HG02642 (cell line): ENCODE measurements at regions not wholly inside any gene's neighbourhood (a gene's known extent, or its start where the extent isn't known, plus 50 kb on each side); places are given as distances from the start of the nearest gene placed in this dataset.

Source experiments
- ATAC-seq: cut with Tn5 transposase; IDR thresholded peaks from one replicate; pipeline ENCODE4 v1.9.1; 2021; ENCODE audit warnings: mild to moderate bottlenecking; ENCODE audit not compliant: unreplicated experiment, poor library complexity

DNA sequence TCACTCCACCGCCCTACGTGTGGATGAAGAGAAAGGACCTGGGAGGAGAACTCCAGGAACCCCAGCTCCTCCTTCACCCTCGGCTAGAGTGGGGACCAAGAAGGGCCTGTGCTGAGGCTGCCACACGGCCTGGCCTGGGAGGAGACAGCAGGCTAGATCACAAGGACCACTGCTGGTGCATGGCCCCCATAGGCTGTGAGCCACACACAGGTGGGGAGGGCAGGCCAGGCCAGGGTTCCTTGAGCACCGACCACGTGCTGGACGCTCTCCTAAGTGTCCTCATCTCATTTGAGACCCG lies 1392.4 kb downstream of the TBC1D22A start:
- ATAC-seq, result no peak

DNA sequence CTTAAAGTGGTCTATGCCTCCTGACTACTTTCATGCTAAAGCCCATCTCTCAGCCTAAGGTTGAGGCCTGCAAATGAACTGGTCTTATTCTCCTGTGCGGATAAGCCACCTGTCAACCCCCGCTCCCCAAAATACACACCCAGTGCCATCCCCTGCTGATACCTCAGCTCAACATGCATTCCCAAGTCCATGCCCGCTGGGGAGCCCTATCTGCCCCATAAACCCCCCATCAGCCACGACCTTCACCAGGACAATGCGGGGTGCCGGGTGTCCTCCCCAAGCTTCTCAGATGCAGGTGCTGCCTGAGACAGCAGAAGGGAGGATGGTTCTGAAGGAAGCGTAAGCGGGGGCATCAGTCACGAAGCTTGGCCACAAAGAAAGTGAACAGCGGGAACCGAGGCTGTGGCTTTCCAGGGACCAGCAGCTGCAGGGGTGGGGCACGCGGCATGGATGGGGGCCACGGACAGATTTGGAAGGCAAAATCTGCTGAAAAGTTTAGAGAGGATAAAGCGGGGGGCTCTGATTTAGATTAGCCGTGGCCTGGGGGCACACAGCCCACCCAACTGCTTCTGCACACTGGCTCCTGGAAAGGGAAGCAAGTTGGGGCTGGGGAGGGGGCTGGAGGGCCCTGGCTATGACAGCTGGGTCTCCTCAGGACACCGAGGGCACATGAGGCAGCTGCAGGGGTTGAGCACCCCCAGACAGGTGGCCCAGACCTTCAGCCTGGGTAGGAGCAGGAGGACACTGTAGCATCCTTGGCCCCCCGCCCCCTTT lies 1391.9 kb downstream of the TBC1D22A start:
- no peak for ATAC-seq

DNA sequence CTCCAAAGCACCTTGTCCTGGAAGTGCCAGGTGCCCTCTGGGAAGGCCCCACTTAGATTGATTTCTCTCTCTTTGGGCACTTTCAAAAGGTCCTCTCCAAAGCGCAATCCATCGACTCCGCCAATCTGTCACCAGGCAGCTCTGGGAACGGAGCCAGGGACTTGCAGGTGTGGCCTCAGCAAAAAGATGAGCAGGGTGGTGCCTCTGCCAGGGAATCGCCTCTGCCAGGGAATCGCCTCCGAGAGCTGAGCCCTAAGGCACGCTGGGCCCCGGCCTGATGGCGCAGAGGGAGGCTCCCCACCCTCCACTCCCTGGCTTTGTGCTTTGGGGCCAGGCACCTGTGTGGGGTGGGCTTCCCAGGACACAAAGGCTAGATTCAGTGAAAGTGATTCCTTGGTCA lies 1391.3 kb downstream of the TBC1D22A start:
- no peak for ATAC-seq

DNA sequence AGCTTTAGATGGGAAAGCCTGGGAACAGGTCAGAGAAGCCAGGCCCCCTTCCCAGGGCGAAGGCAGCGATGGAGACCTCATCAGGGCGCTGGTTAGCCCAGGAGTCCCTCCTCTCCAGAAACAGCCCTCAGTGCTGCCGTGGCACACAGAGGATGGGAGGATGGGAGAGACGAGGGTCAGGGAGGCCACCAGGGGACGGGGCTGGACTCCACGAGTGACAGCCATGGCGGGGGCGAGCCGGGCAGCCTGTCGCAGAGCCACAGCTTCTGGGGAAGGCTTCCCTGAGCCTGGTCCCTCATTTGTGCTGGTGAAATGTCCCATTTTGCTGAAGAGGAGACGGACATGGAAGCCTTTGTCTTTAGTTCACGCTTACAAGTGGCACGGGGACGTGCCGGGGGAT lies 1390.5 kb downstream of the TBC1D22A start:
- ATAC-seq, result no peak

DNA sequence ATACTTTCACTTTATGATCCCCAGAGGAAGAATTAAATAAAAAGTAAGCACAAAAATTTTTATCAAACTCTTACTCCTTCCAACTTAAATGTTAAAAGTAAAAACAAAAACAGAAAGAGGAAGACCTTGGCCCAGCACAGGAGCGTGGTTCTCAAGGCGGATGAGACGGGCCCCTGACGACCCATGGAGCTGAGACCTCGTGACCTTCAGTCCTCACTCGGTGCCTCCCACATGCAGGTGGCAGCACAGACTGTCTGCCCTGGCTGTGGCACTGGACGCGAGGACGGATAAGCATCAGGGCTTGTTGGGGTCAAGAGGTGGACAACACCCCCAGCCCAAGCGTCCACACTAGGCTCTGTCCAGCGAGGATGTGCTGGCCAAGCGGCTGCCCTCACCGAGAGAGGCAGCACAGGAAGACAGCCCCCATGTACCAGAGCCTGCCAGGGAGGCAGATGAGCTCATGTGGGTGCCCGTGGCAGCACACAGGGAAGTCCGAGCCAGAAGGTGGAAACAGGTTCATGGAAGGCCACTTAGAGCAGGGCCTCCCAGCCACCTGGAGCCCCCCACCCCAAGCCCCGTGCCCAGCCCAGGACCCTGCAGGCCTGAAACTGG lies 1389.8 kb downstream of the TBC1D22A start:
- no peak for ATAC-seq

DNA sequence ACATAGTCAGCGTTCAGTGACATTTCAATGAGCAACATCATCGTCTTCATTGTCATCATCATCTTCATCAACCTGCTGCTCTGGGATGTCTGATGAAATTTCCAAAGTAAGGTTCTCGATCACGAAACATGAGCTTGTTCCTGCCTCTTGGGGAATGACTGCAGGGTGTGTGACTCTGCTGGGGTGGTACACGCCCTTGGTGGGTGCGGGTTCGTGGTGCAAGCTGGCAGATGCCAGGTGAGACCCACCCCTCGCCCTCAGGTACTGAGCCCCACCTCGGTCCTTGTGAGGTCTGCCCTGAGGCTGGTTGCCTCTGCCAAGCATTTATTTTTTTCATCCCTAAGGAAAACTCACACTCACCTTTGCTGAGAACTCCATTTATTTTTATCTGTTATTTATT lies 1389.2 kb downstream of the TBC1D22A start:
- ATAC-seq, result no peak

DNA sequence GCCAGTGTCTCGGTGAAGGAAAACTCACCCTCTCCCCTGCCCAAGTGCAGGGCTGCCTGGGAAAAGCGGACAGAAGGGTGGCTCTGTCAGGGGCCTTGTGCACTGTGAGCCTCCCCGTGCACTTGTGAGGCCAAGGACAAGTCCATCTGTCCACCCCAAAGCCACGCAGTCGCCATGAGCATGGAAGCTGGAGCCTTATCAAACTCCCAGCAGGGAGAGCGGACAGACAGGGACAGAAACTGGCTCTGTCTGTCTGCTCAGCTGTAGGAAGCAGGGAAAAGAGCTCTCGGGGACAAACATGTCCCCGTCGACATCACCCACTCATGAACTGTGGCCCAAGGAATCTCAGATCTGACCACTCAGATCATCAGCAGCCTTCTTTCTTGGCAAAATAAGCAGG lies 1385.4 kb downstream of the TBC1D22A start:
- ATAC-seq, result no peak

DNA sequence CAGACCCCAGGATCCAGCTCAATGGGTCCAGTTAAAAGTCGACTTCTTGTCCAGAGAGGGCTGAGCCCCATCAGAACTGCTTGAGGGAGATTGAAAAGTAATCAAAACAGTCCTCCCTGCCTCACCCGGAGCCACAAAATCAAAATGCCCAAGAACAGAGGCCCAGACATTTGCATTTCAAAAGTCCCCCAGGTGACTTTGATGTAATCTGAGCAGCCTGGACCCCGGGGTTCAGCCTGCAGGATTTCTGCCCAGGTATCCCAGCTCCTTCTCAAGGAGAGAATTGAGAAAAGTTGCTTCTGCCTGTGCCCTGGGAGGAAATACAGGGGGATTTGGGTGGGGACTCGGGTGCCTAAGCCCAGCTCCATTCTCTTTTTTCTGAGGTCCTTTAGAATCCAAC lies 1385.0 kb downstream of the TBC1D22A start:
- no peak for ATAC-seq

DNA sequence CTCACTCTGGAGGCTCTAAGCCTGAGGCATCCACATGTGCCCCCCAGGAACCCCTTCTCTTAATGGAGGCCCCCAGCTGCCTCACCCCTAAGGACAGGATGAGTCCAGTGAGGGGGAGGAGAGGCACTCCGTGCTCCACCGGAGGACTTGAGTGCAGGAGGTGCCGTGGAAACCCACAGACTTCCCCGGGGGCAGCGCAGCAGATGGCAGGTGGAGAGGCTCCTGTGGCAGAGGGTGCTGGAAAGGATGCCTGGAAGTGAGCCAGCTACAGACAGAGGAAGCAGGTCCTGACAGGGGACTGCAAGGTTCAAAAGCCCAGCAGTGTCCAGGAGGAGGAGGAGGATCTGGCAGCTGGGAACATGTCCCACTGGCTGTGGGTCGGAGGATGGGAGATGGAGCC lies 1384.0 kb downstream of the TBC1D22A start:
- no peak for ATAC-seq

DNA sequence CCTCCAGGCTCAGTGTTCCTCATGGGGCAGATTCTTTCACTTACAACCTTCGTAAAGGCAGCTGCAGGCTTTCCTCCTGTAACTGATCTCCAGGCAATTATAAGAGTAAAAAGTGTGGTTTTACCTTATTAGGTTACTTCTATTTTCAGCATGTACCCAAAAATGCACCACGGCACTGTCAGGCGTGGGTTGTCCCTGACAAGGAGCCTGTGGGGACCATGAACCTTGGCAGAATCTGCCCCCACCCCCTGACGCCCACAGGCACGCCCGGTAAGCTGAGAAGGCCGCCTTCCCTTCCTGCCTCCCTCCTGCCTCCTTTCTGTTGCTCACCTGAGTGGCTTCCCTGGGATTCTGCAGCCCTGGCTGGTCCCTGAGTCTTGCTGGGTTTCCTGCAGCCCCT lies 1383.3 kb downstream of the TBC1D22A start:
- ATAC-seq, result no peak

DNA sequence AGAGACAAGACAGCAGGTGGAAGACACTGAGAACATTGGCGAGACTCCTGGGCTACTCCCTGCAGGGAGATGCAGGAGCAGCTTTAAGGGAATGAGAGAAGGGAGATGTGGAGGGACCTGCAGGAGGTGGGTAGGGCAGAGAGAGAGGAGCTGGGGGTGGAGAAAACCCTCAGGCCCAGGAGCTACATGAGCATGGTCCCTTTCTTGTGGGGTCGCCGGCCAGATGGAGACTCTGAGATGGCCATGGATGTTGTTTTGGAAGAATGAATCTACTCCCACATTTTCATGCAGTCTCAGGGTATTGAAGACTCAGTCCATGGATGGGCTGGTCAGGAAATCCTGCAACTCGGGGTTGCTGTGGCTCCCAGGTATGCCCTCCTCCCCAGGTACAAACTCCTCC lies 1381.9 kb downstream of the TBC1D22A start:
- ATAC-seq, result no peak

DNA sequence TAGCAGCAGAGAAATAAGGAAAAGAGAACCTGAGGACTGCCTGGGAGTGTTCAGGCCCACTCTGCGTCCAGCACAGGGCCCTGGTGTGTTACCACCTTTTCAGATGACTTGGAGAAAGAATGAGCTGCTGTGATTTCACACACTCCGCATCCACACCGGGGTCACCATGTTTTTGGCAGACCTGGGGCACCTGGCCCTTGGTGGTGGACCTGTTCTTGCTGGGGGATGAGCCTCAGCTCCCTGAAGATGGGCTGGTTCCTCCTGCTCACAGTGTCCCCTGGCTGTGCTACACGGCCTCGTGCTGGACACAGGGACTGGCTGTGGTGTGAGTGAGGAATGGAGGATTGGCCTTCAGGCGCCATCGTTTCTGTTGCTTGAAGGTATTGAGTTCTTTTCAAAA lies 1381.4 kb downstream of the TBC1D22A start:
- no peak for ATAC-seq

DNA sequence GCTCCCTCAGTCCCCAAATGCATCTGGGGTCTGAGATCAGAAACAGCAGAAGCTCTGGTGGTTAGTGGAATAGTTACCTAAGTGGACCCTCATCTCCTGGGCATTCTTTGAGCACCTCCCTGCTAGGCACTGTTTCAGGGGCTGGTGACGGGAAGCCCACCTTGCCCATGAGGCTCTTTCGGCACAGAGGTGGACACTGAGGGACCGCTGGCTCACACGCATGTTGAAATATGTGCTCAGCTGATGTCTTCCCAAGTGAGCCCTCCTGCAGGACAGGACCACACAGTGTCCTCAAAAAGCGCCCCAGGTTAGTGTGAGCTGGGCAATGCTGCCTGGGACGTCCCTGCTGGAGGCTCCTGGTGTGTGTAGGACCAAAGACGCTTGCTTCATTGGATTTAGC lies 1379.9 kb downstream of the TBC1D22A start:
- no peak for ATAC-seq

DNA sequence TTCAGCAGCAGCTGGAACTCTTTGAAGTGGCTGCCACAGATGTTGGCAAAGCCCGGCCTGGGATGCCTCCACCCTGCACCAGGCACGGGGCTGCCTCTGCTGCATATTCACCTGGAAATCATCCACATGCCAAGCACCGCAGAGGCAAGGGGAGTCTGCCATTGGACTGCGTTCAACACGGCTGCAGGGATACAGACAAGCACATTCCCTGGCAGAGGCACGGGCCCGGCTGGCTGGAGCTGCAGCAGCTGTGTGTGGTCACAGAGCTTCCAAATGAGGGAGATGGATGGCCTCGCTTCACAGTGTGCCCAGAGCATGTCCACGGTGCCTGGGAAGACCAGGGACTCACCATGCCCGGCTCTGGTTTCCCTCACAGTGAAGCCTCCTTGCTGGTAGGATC lies 1378.9 kb downstream of the TBC1D22A start:
- ATAC-seq, result no peak

DNA sequence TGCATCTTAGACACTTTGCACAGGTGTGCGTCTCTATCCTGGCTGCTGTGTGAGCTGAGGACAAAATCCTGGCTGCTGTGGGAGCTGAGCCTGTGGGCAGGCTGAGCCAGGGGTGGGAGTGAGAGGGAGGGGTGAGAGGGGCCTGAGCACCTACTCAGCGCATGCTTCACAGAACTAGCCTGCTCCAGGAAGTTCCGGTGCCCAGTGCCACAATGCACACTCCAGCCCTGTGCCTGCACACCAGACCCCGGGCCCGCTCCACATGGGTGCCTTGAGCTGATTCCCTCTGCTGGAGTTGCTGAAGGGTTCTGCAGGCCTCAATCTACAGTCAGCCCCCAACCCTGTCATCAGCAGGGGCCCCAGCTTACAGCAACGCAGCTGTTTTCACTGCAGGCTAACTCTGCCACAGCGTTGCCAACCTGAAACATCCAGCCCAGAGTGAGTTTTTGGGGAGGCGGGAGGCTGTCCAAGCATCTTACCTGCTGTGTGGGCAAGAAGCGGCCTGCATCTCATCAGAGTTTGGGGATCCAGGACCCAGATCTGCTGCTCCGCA lies 1377.9 kb downstream of the TBC1D22A start:
- ATAC-seq, result no peak

DNA sequence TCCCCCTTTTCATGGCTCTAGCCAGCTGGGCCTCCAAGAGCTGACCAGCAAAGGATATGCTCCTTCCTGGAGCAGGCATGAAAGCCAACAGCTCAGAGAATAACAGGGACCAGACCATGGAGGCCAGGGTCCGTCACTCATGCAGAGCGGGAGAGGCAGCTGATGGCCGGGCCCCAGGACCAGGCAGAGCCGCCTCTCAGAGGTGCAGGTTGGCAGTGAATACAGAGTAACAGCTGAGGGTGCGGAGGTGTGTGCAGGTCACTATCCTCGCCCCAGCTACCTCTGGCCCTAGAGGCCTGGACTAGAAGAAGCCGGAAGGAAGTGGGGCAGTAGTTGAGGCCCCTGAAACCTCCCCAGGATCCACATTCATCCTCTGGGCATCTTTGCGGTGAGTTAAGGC lies 1377.3 kb downstream of the TBC1D22A start:
- no peak for ATAC-seq

DNA sequence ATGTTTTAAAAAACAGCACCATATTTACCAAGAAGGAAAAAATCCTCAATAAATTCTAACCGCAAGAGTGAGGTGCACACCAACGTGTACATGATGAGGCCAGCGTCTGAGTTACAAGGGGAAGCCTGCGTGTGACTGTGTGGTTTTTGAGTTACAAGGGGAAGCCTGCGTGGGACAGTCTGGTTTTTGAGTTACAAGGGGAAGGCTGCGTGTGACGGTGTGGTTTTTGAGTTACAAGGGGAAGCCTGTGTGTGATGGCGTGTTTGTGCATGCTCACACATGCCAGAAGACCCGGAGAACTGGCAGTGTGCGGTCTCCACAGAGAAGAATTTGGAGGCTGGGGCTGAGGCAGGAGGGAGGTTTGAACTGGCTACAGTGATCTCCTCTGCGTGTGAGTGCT lies 1376.4 kb downstream of the TBC1D22A start:
- ATAC-seq, result no peak

DNA sequence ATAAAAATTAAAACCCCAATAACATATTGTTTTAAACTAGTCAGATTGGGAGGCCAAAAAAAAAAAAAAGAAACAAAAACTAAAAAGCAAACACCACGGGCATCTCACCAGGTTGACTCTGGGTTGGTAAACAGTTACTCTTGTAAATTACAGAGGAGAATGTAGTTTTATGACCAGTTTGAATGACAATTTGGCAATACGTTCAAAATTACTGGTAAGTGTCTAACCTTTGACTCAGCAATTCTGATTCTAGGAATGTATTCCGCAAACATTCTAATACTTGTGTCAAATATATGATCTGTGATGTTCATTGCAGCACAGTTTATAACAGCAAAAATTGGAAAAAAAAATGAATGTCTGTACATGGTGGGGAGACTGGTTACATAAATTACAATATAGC lies 1376.0 kb downstream of the TBC1D22A start:
- ATAC-seq, result no peak

DNA sequence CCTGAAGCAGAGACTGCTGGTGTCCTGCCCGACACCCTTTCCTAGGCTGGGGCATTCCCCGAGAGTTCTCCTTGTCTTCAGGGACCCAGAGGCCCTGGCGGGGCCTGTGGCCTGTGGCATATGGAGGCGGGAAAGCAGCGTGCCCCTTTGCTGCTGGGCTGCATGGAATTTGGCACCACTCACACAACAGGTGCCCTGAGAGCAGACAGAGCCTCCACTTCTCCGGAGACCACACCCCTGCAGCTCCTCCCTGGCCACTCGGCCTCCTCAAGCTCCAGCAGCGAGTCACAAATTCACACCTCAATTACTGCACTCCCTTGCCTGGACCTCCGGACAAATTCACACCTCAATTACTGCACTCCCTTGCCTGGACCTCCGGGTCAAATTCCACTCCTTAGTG lies 1375.2 kb downstream of the TBC1D22A start:
- ATAC-seq, result no peak

DNA sequence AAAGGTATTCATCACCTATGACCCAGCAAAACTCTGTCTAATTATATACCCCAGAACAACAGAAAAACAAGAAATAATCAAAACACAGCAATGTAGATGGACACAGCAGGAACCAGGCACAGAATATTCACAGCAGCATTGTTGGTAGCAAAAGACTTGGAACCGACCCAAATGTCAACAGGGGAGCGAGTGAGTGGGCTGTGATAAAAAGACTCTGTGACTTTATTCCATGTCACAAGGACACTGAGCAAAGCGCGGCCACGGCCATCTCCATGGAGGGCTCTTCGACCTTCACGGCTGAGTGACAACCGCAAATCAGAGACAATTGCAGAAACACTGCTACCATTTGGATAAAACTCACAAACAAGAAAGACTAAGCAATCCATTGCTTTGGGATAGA lies 1373.1 kb downstream of the TBC1D22A start:
- ATAC-seq, result no peak

DNA sequence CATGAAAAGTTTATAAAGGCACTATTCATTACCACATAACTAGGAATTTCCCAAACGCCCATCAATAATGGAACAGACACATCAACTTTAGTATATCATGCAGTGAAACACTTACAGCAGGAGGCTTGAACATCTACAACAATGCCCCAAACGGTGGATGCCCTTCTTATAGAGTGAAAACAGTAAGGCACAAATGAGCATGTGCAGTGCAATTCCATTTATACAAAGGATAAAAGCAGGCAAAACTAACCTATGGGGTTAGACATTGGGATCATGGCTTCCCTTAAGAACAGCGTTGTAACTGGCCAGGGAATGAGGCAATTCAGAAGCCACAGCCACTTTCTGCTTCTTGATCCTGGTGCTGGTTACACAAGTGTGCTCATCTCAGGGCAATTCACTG lies 1363.0 kb downstream of the TBC1D22A start:
- no peak for ATAC-seq

DNA sequence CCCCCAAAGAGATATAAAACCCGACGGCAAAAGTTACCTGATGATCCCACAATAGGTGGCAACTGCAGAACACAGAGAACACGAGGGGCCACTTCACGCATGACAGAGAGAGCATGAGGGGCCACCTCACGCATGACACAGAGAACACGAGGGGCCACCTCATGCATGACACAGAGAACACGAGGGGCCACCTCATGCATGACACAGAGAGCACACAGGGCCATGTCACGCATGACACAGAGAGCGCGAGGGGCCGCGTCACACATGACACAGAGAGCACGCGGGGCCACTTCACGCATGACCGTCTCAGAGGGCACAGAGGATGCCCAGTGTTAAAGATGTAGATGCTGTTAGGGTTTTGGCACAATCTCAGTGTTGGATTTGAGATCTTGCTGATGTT lies 1359.5 kb downstream of the TBC1D22A start:
- ATAC-seq, result no peak
